Mucosa of rectum (tissue), 2 donors: ENCODE measurements at regions not wholly inside any gene's neighbourhood (a gene's known extent, or its start where the extent isn't known, plus 50 kb on each side); places are given as distances from the start of the nearest gene placed in this dataset.
"Not testable (repeated sequence)": the region's sequence is repeated elsewhere in the genome, so short reads cannot be mapped to it uniquely, and the experiment has no call there.

Experiments
- H3K27ac ChIP-seq, 2 donors: one replicate each; pipeline ENCODE4 v1.7.0; 2013; ENCODE audit warnings: inconsistent platforms in 2 of 2, low read depth in 2 of 2, low read length in 2 of 2
- H3K27me3 ChIP-seq, 2 donors: one replicate each; pipeline ENCODE4 v1.7.0; 2013; ENCODE audit warnings: low read length in 2 of 2; ENCODE audit not compliant: control insufficient read depth in 2 of 2, insufficient read depth in 2 of 2
- H3K36me3 ChIP-seq, 2 donors: one replicate each; pipeline ENCODE4 v1.7.0; 2013; ENCODE audit warnings: low read length in 2 of 2; ENCODE audit not compliant: control insufficient read depth in 2 of 2, insufficient read depth in 2 of 2
- H3K4me1 ChIP-seq, 2 donors: one replicate each; pipeline ENCODE4 v1.7.0; 2013; ENCODE audit warnings: low read length in 2 of 2, mild to moderate bottlenecking in 1 of 2; ENCODE audit not compliant: control insufficient read depth in 2 of 2, insufficient read depth in 2 of 2
- H3K4me3 ChIP-seq, 2 donors: one replicate each; pipeline ENCODE4 v1.7.0; 2013; ENCODE audit warnings: low read length in 2 of 2
- H3K9ac ChIP-seq, 2 donors: one replicate each; pipeline ENCODE4 v1.7.0; 2013; ENCODE audit warnings: low read length in 2 of 2, low read depth in 1 of 2, mild to moderate bottlenecking in 1 of 2
- H3K9me3 ChIP-seq, 2 donors: one replicate each; pipeline ENCODE4 v1.7.0; 2013; ENCODE audit warnings: low read length in 2 of 2; ENCODE audit not compliant: control insufficient read depth in 2 of 2
- donor health status: healthy.
- donor health status: Normal muscosa, but diverticular disease.

DNA sequence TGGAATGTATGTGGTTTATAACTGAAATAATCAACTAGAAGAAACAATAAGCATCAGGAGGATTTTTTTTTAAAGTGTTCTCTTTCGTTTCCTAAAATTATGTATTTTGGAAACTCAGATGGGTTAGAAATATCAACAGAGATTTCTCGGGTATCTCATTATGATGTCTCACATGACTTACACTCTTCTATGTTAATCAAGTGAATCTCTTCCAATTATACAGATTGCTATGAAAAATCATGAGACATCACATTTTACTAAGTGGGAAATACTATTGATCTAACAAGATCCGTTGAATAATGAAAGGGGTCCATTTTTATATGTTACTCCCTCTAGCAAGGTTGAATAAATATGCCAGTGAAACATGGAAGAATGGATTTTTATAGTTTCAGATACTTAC lies 54.7 kb upstream of the NRIP1 start:
- no peak overlapping the region for H3K9ac ChIP-seq
- H3K27ac ChIP-seq = no peak overlapping the region
- no peaks in the 10 kb centered on the region for H3K36me3 ChIP-seq
- H3K4me3 ChIP-seq = no peak overlapping the region
- H3K4me1 ChIP-seq = peaks cover 0 to 3% of the 10 kb centered on the region in 2 donors
- H3K27me3 ChIP-seq = no peaks in the 10 kb centered on the region
- no peaks in the 10 kb centered on the region for H3K9me3 ChIP-seq

DNA sequence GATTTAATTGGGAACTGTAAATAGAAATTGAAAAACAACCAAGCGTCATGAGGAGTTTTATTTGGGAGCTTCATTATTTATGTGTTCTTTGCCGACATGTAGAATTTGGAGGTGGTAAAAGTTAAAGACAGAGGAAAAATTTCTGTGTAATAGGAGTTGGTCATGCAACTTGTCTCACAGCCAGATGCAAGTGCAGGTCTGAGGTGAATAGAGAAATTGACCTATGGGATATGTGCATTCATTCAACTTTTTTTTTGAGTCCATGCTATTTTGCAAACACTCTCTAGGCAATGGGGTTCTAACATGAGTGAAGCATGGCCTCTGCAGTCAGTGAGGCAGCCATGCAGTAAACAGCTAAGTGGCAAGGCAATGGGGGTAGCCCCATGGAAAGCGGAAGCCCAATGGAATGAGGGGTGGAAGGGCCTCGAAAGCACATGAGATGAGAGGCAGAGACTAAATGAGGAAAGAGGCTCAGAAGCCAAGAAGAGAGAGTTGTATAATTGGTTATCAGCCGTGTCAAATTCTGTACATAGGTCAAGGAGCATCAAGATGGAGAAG lies 56.4 kb upstream of the NRIP1 start:
- no peak overlapping the region for H3K4me3 ChIP-seq
- peak overlapping the region in 1 of 2 donors; percentile 9 for H3K27ac ChIP-seq
- H3K9me3 ChIP-seq = no peaks in the 10 kb centered on the region
- H3K4me1 ChIP-seq = peaks cover 0 to 3% of the 10 kb centered on the region in 2 donors
- H3K9ac ChIP-seq = no peak overlapping the region
- H3K27me3 ChIP-seq = no peaks in the 10 kb centered on the region
- no peaks in the 10 kb centered on the region for H3K36me3 ChIP-seq

DNA sequence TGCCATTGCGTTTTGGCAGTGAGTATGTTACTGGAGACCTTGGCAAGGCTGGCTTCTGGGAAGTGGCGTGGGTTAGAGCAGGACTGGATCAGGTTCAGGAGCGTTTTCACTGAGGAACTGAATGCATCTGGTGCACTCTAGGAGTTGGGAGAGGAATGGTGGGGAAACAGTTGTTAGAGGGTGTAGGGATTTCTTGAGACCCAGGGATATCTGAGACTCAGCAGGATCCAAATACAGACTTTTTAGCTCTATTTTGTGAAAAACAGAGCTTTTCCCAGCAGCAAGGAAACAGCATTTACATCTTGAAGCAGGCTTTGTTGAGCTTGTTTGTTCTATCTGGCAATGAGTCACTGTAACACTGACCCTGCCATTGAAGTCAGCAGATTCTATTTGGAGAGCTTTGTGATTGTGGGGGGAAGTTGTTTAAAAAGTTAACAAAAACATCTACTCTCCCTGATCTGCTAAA lies 56.9 kb upstream of the NRIP1 start:
- peak overlapping the region in 1 of 2 donors; percentile 9 for H3K27ac ChIP-seq
- no peaks in the 10 kb centered on the region for H3K27me3 ChIP-seq
- no peaks in the 10 kb centered on the region for H3K9me3 ChIP-seq
- H3K4me3 ChIP-seq = no peak overlapping the region
- H3K36me3 ChIP-seq = no peaks in the 10 kb centered on the region
- H3K9ac ChIP-seq = no peak overlapping the region
- H3K4me1 ChIP-seq = peaks cover 0 to 3% of the 10 kb centered on the region in 2 donors

DNA sequence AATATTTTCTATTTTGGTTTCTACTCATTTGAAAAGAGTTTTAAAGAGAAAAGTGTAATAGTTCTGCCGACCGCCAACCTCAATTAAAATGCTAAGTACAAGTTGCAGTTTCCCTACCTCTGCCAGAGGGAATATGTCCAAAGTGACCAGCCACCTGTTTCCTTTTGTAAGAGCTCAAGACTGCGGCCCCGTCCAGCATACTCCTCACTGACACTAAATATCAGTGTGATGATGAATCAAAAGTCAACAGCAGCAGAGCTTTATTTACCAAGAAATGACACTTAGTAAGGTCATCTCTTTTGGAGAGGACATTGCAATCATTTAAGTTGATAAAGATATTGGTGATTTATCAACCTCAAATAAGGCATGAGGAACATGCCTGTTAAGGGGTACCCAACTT lies 57.4 kb upstream of the NRIP1 start:
- Histone ChIP-seq H3K9me3 (no peaks in the 10 kb centered on the region), H3K27ac (no peak overlapping the region), H3K36me3 (no peaks in the 10 kb centered on the region), H3K9ac (no peak overlapping the region), H3K27me3 (no peaks in the 10 kb centered on the region), H3K4me1 (peaks cover 0 to 3% of the 10 kb centered on the region in 2 donors), H3K4me3 (no peak overlapping the region)

DNA sequence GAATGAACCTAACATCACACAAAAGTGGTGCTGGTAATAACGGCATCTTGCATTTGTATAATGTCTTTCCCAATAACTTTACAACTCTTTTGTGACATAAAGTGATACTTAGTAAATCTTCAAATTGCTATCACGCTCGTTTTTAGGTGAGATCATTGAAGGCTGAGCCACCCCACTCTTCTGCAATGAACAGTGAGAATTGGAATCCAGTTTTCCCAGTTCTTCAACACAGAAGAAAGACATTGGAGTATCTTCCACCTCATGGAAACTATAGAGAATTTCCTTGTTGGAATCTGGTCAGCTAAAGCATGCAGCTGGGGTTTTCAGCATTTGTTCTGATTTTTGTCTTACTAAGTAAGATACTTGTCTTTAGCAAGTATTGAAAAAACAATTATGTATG lies 59.9 kb upstream of the NRIP1 start:
- Histone ChIP-seq H3K27me3 (no peaks in the 10 kb centered on the region), H3K4me3 (no peak overlapping the region), H3K27ac (no peak overlapping the region), H3K36me3 (no peaks in the 10 kb centered on the region), H3K4me1 (peaks cover 0 to 6% of the 10 kb centered on the region in 2 donors), H3K9ac (no peak overlapping the region), H3K9me3 (no peaks in the 10 kb centered on the region)

DNA sequence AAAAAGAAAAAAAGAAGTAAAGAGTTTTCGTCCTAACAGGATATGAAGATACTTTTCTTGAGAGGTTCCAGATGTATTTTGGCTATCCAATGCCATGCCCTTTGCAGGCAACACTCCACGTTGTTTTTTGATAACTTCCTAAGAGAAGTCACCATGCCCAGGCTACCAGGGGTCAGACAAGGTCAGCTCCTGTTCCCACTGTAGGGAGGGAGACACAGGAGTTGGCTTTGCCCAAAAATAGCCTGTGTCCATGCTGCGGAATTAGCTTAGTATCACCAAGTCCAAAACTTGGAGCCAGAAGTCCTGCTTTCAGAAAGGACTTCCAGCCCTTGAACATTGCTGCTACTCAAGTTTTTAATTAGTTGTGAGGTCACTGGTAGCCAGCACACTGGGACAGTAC lies 62.1 kb upstream of the NRIP1 start:
- H3K4me3 ChIP-seq = no peak overlapping the region
- peaks cover 0 to 3% of the 10 kb centered on the region in 2 donors for H3K4me1 ChIP-seq
- no peaks in the 10 kb centered on the region for H3K27me3 ChIP-seq
- H3K9me3 ChIP-seq = no peaks in the 10 kb centered on the region
- H3K9ac ChIP-seq = no peak overlapping the region
- H3K27ac ChIP-seq = no peak overlapping the region
- H3K36me3 ChIP-seq = no peaks in the 10 kb centered on the region

DNA sequence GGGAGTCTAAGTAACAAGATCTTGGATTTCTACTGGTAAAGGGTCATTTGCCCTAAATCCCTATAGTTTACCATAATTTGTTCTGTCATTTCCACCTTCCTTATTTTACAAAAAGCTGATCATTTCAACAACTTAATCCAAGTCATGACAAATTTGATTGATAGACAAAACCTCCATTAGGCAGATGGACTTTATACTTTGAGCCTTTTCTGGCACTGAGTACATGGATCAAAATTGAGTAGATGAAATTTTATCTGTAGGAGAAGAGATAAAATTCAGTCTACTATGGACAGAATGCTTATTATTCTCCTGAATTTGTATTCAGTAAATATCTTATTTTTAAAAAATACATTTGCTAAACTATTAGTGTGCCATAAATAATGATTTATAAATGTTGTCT lies 62.6 kb upstream of the NRIP1 start:
- H3K27ac ChIP-seq = no peak overlapping the region
- no peak overlapping the region for H3K4me3 ChIP-seq
- H3K27me3 ChIP-seq = no peaks in the 10 kb centered on the region
- H3K9me3 ChIP-seq = peaks cover 0 to 4% of the 10 kb centered on the region in 2 donors
- H3K36me3 ChIP-seq = no peaks in the 10 kb centered on the region
- peaks cover 0 to 3% of the 10 kb centered on the region in 2 donors for H3K4me1 ChIP-seq
- H3K9ac ChIP-seq = no peak overlapping the region

DNA sequence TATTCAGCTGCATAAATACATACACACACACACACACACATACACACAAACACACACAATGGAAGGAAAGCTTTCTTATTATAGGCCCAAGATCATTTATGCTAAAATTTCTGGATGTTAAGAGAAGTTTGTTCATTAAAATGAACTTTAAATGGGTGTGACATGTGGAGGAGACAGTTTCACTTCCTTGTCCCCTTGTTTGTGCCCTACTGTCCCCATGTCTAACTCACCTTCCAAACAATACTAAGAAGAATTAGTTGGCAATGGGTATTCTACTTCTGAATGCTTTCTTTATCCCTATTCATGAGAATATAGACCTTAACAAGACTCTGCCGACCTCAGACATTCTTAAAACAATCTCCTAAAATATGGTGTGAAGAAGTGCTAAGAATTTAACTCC lies 63.5 kb upstream of the NRIP1 start:
- H3K36me3 ChIP-seq = no peaks in the 10 kb centered on the region
- no peaks in the 10 kb centered on the region for H3K27me3 ChIP-seq
- no peak overlapping the region for H3K9ac ChIP-seq
- no peak overlapping the region for H3K27ac ChIP-seq
- no peak overlapping the region for H3K4me3 ChIP-seq
- peaks cover 0 to 4% of the 10 kb centered on the region in 2 donors for H3K9me3 ChIP-seq
- peaks cover 0 to 3% of the 10 kb centered on the region in 2 donors for H3K4me1 ChIP-seq

DNA sequence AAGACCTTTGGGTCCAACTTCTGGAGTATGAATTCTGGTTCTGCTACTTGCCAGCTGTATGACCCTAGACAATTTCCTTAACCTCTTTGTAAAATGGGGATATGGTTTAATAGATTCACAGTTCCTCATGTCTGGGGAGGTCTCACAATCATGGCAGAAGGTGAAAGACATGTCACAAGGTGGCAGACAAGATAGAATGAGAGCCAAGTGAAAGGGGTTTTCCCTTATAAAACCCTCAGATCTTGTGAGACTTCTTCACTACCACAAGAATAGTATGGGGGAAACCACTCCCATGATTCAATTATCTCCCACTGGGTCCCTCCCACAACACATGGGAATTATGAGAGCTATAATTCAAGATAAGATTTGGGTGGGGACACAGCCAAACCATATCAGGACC lies 63.9 kb upstream of the NRIP1 start:
- H3K9me3 ChIP-seq, H3K4me3 ChIP-seq, H3K36me3 ChIP-seq, H3K4me1 ChIP-seq, H3K9ac ChIP-seq, H3K27me3 ChIP-seq, H3K27ac ChIP-seq: not testable (repeated sequence)

DNA sequence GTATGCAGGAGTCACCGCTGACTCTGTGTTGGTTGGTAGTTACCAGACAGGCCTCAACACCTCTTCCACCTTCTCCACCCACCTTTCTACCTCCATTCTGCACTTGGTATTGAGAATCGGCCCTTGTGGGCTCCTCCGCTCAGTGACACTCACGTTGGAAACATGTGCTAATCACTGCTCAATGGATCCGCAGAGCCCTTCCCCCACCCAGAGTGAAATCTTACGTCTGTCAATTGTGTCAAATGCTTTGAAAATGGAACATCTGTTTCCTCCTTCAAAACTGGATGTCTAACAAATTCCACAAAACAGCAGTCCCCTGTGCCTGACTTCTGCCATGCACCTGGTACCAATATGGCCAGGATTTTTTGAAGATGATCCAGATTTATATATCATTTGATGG lies 65.5 kb upstream of the NRIP1 start:
- Histone ChIP-seq H3K36me3 (no peaks in the 10 kb centered on the region), H3K27ac (no peak overlapping the region), H3K9ac (no peak overlapping the region)

DNA sequence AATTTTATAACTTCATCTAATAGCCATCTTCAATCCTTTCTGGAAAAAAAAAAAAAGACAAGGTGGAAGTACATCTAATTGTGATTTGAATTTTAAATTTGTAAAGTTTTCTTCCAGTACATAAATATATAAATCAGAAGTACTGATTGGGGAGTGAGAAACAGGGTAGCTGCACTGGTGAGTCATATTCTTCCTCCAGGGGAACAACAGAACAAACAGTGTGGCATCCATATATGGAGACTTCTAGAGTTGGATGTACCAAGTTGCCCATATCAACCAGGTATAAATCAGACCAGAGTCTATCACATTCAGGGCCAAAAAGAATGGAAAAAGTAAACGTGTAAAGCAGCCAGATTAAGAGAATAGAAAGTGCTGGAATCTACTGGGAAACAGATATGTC lies 66.0 kb upstream of the NRIP1 start:
- H3K4me3 ChIP-seq = no peak overlapping the region
- no peak overlapping the region for H3K27ac ChIP-seq
- no peaks in the 10 kb centered on the region for H3K36me3 ChIP-seq
- peaks cover 0 to 4% of the 10 kb centered on the region in 2 donors for H3K9me3 ChIP-seq
- no peak overlapping the region for H3K9ac ChIP-seq
- H3K27me3 ChIP-seq = no peaks in the 10 kb centered on the region
- peaks cover 9 to 10% of the 10 kb centered on the region in 2 donors for H3K4me1 ChIP-seq

More for the DNA sequence above, 65.5 kb upstream of the NRIP1 start:
- peaks cover 7 to 10% of the 10 kb centered on the region in 2 donors for H3K4me1 ChIP-seq
- peaks cover 0 to 4% of the 10 kb centered on the region in 2 donors for H3K9me3 ChIP-seq
- no peaks in the 10 kb centered on the region for H3K27me3 ChIP-seq
- no peak overlapping the region for H3K4me3 ChIP-seq
